GM23248 (cell line): ENCODE measurements at regions not wholly inside any gene's neighbourhood (a gene's known extent, or its start where the extent isn't known, plus 50 kb on each side); places are given as distances from the start of the nearest gene placed in this dataset.

ENCODE experiments used
- DNase-seq: peaks from one replicate; pipeline ENCODE4 v3.0.0-alpha.2; 2015
- H2AFZ ChIP-seq: fragments of 200-600 bp; sonication (generic); 2 replicates; pipeline ENCODE4 v1.6.1; 2016; ENCODE audit warnings: antibody characterized with exemption
- H3F3A ChIP-seq: fragments of 200-600 bp; sonication (generic); 2 replicates; pipeline ENCODE4 v1.6.1; 2016; ENCODE audit warnings: mild to moderate bottlenecking, antibody characterized with exemption, mixed run types; ENCODE audit not compliant: insufficient read depth
- H3K27ac ChIP-seq: fragments of 200-600 bp; sonication (generic); 2 replicates; pipeline ENCODE4 v1.5.1; 2016; ENCODE audit warnings: mild to moderate bottlenecking
- H3K27me3 ChIP-seq: fragments of 200-600 bp; sonication (generic); replicated peaks from 2 replicates; pipeline ENCODE4 v1.6.1; 2016; ENCODE audit warnings: mild to moderate bottlenecking; ENCODE audit not compliant: insufficient read depth
- H3K36me3 ChIP-seq: fragments of 200-600 bp; sonication (generic); 2 replicates; pipeline ENCODE4 v1.6.1; 2016; ENCODE audit warnings: low read depth, mild to moderate bottlenecking
- H3K4me1 ChIP-seq: fragments of 200-600 bp; sonication (generic); 2 replicates; pipeline ENCODE4 v1.6.1; 2016; ENCODE audit warnings: mild to moderate bottlenecking; ENCODE audit not compliant: insufficient read depth
- H3K4me2 ChIP-seq: fragments of 200-600 bp; sonication (generic); one replicate; pipeline ENCODE4 v1.6.1; 2016; ENCODE audit warnings: mild to moderate bottlenecking; ENCODE audit not compliant: unreplicated experiment
- H3K4me3 ChIP-seq: fragments of 200-600 bp; sonication (generic); 2 replicates; pipeline ENCODE4 v1.5.1; 2016; ENCODE audit warnings: mild to moderate bottlenecking
- H3K79me2 ChIP-seq: fragments of 200-600 bp; sonication (generic); 2 replicates; pipeline ENCODE4 v1.6.1; 2016; ENCODE audit warnings: mild to moderate bottlenecking; ENCODE audit not compliant: insufficient read depth
- H3K9ac ChIP-seq: fragments of 200-600 bp; sonication (generic); 2 replicates; pipeline ENCODE4 v1.6.1; 2016; ENCODE audit warnings: mild to moderate bottlenecking
- H3K9me2 ChIP-seq: fragments of 200-600 bp; sonication (generic); 2 replicates; pipeline ENCODE4 v1.6.1; 2016; ENCODE audit warnings: mixed run types, mild to moderate bottlenecking, moderate library complexity; ENCODE audit not compliant: insufficient read depth
- H3K9me3 ChIP-seq: fragments of 200-600 bp; sonication (generic); one replicate; pipeline ENCODE4 v1.6.1; 2017; ENCODE audit warnings: low read depth
- H4K20me1 ChIP-seq: fragments of 200-600 bp; sonication (generic); 2 replicates; pipeline ENCODE4 v1.6.0; 2016; ENCODE audit not compliant: insufficient read depth
- EZH2 ChIP-seq: fragments of 200-600 bp; sonication (generic); IDR thresholded peaks from 2 replicates; pipeline ENCODE4 v1.6.1; 2018; ENCODE audit warnings: antibody characterized with exemption, mild to moderate bottlenecking; ENCODE audit not compliant: insufficient read depth, poor library complexity, severe bottlenecking
- EZH2phosphoT487 ChIP-seq: fragments of 200-600 bp; sonication (generic); IDR thresholded peaks from 2 replicates; pipeline ENCODE4 v1.6.1; 2018; ENCODE audit warnings: antibody characterized with exemption, moderate library complexity, mild to moderate bottlenecking, low read depth; ENCODE audit not compliant: insufficient read depth
- WGBS, 2 experiments: methylation state at CpG; one replicate each; pipeline ENCODE4 v1.1.6; 2015 to 2017; ENCODE audit warnings: low lambda C conversion rate in 2 of 2, low coverage in 1 of 2; ENCODE audit errors: missing lambda C conversion rate in 2 of 2; 5-methylcytosine and 5-hydroxymethylcytosine counted together
- in situ Hi-C: fragments of 300-500 bp; cut with MboI; formaldehyde crosslinking; loops from 2 replicates; pipeline ENCODE4 v1.15.0; 2020

- peaks cover 9% of the 10 kb centered on the region for H3K9me3 ChIP-seq
- no peaks in the 10 kb centered on the region for H3K9me2 ChIP-seq
- no peaks in the 10 kb centered on the region for H3K79me2 ChIP-seq
- in situ Hi-C loops = no loop called here
- no peak for DNase-seq
- H2AFZ ChIP-seq = no peak overlapping the region
- no peak overlapping the region for H3K9ac ChIP-seq
- H3K4me3 ChIP-seq = no peak overlapping the region
- WGBS, 2 experiments = 27 to 28% methylated on average over 5 of the region's 5 CpGs
- no peaks in the 10 kb centered on the region for H3K27me3 ChIP-seq
- H3K4me1 ChIP-seq = no peaks in the 10 kb centered on the region
- H3K27ac ChIP-seq = no peak overlapping the region
- no peaks in the 10 kb centered on the region for H3F3A ChIP-seq
- no peak overlapping the region for H3K4me2 ChIP-seq
- no peaks in the 10 kb centered on the region for H4K20me1 ChIP-seq
- TF ChIP-seq EZH2phosphoT487 (no peak), EZH2 (no peak)
- no peaks in the 10 kb centered on the region for H3K36me3 ChIP-seq
Measured at GRCh38 chr3:165283328-165283727, 87.1 kb upstream of the SLITRK3 start.

- Histone ChIP-seq H3K9me3 (peaks cover 12% of the 10 kb centered on the region), H3K4me1 (no peaks in the 10 kb centered on the region), H2AFZ (no peak overlapping the region), H3F3A (no peaks in the 10 kb centered on the region), H3K4me2 (no peak overlapping the region), H4K20me1 (no peaks in the 10 kb centered on the region), H3K9ac (no peak overlapping the region), H3K9me2 (no peaks in the 10 kb centered on the region), H3K27ac (no peak overlapping the region), H3K27me3 (no peaks in the 10 kb centered on the region), H3K79me2 (no peaks in the 10 kb centered on the region), H3K36me3 (no peaks in the 10 kb centered on the region), H3K4me3 (no peak overlapping the region)
- WGBS, 2 experiments = 4 to 7% methylated on average over 1 of the region's 1 CpG
- TF ChIP-seq EZH2 = no peak
- TF ChIP-seq EZH2phosphoT487 = no peak
- DNase-seq = no peak
- in situ Hi-C loops = no loop called here
Measured at GRCh38 chr3:165279471-165279870, 83.3 kb upstream of the SLITRK3 start.

- no peak overlapping the region for H3K4me2 ChIP-seq
- TF ChIP-seq EZH2phosphoT487 (no peak), EZH2 (no peak)
- no peaks in the 10 kb centered on the region for H4K20me1 ChIP-seq
- no peak overlapping the region for H3K9ac ChIP-seq
- in situ Hi-C loops = no loop called here
- H3K4me3 ChIP-seq = no peak overlapping the region
- no peaks in the 10 kb centered on the region for H3F3A ChIP-seq
- H3K4me1 ChIP-seq = no peaks in the 10 kb centered on the region
- no peaks in the 10 kb centered on the region for H3K9me2 ChIP-seq
- no peak for DNase-seq
- peaks cover 3% of the 10 kb centered on the region for H3K9me3 ChIP-seq
- no peak overlapping the region for H3K27ac ChIP-seq
- no peaks in the 10 kb centered on the region for H3K79me2 ChIP-seq
- H3K27me3 ChIP-seq = no peaks in the 10 kb centered on the region
- H2AFZ ChIP-seq = no peak overlapping the region
- H3K36me3 ChIP-seq = no peaks in the 10 kb centered on the region
Measured at GRCh38 chr3:165273411-165273810, 77.2 kb upstream of the SLITRK3 start.

- Histone ChIP-seq H3K4me2 (no peak overlapping the region), H3K4me3 (no peak overlapping the region), H3K9me2 (no peaks in the 10 kb centered on the region), H3K4me1 (no peaks in the 10 kb centered on the region), H3K36me3 (no peaks in the 10 kb centered on the region), H3K27me3 (no peaks in the 10 kb centered on the region), H4K20me1 (no peaks in the 10 kb centered on the region), H3F3A (no peaks in the 10 kb centered on the region), H2AFZ (no peak overlapping the region), H3K9ac (no peak overlapping the region), H3K79me2 (no peaks in the 10 kb centered on the region), H3K27ac (no peak overlapping the region), H3K9me3 (no peaks in the 10 kb centered on the region)
- in situ Hi-C loops = no loop called here
- no peak for TF ChIP-seq EZH2phosphoT487
- no peak for TF ChIP-seq EZH2
- peak; percentile 0 for DNase-seq
- WGBS, 2 experiments = 16 to 25% methylated on average over 4 of the region's 4 CpGs
Measured at GRCh38 chr3:165259541-165260193, 63.5 kb upstream of the SLITRK3 start.

GRCh38 chr3:165256554-165257065 lies 60.4 kb upstream of the SLITRK3 start:
- Histone ChIP-seq H4K20me1 (no peaks in the 10 kb centered on the region), H2AFZ (no peak overlapping the region), H3K9me2 (no peaks in the 10 kb centered on the region), H3K27ac (no peak overlapping the region), H3K79me2 (no peaks in the 10 kb centered on the region), H3K9ac (no peak overlapping the region), H3K36me3 (no peaks in the 10 kb centered on the region), H3K27me3 (no peaks in the 10 kb centered on the region), H3K9me3 (no peaks in the 10 kb centered on the region), H3K4me2 (no peak overlapping the region), H3F3A (no peaks in the 10 kb centered on the region), H3K4me1 (no peaks in the 10 kb centered on the region), H3K4me3 (no peak overlapping the region)
- no peak for TF ChIP-seq EZH2phosphoT487
- TF ChIP-seq EZH2 = no peak
- WGBS, 2 experiments = 8 to 10% methylated on average over 2 of the region's 2 CpGs
- DNase-seq = no peak
- in situ Hi-C loops = no loop called here
